ENCODE measurements at regions not wholly inside any gene's neighbourhood (a gene's known extent, or its start where the extent isn't known, plus 50 kb on each side); places are given as distances from the start of the nearest gene placed in this dataset.

- Mint-ChIP-seq H3K4me1 (peaks cover 2% of the 10 kb centered on the region), H3K4me3 (no peak overlapping the region), H3K27me3 (peaks cover 5% of the 10 kb centered on the region), H3K27ac (no peak overlapping the region), H3K9me3 (no peaks in the 10 kb centered on the region), H3K36me3 (no peaks in the 10 kb centered on the region)
- DNase-seq (ENCODE audit: low spot score in 2 of 2) (no peak), ATAC-seq (ENCODE audit: low read depth) (no peak)
Observed at GRCh38 chr2:65511306-65511705, 78.9 kb upstream of the SPRED2 start.

- peaks cover 2% of the 10 kb centered on the region for H3K4me1 Mint-ChIP-seq
- no peak for DNase-seq (ENCODE audit: low spot score in 2 of 2)
- H3K4me3 Mint-ChIP-seq, result no peak overlapping the region
- H3K9me3 Mint-ChIP-seq, result no peaks in the 10 kb centered on the region
- H3K36me3 Mint-ChIP-seq, result no peaks in the 10 kb centered on the region
- no peak for ATAC-seq (ENCODE audit: low read depth)
- peaks cover 4% of the 10 kb centered on the region for H3K27me3 Mint-ChIP-seq
- H3K27ac Mint-ChIP-seq, result no peak overlapping the region
Observed at GRCh38 chr2:65508225-65508624, 75.8 kb upstream of the SPRED2 start.

DNA sequence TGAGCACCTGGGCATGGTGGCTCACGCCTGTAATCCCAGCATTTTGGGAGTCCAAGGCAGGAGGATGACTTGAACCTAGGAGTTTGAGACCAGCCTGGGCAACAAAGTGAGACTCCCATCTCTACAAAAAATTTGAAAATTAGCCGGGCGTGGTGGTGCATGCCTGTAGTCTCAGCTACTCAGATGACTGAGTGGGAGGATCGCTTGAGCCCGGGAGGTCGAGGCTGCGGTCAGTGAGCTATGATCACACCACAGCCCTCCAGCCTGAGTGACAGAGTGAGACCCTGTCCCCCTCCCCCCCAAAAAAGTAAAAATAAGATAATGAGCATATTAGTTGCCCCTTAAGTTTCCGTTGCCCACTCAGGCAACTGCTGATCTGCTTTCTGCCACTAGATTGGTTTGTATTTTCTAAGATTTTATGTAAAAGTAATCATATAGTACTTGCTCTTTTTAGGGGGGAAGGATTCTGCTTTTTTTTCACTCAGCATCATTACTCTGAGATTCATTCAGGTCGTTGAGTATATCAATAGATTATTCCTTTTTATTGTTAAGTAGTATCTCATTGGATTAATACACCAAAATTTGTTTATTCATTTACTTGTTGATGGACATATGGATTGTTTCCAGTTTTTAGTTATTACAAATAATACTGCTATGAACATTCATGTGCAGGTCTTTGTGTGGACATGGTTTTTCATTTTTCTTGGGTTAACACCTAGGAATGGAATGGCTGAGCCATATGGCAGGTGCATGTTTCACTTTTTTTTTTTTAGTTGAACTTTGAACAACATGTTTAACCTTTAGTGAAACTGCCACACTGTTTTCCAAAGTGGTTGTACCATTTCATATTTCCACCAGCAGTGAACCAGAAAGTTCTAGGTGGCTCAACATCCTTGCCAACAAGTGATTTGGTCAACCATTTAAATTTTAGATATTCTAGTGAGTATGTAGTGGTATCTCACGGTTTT lies 75.0 kb upstream of the SPRED2 start:
- ATAC-seq (ENCODE audit: low read depth) (no peak), DNase-seq (ENCODE audit: low spot score in 2 of 2) (no peak)
- H3K4me1 Mint-ChIP-seq, result peaks cover 2% of the 10 kb centered on the region
- peaks cover 4% of the 10 kb centered on the region for H3K27me3 Mint-ChIP-seq
- H3K4me3 Mint-ChIP-seq, result no peak overlapping the region
- no peak overlapping the region for H3K27ac Mint-ChIP-seq
- no peaks in the 10 kb centered on the region for H3K9me3 Mint-ChIP-seq
- no peaks in the 10 kb centered on the region for H3K36me3 Mint-ChIP-seq

DNA sequence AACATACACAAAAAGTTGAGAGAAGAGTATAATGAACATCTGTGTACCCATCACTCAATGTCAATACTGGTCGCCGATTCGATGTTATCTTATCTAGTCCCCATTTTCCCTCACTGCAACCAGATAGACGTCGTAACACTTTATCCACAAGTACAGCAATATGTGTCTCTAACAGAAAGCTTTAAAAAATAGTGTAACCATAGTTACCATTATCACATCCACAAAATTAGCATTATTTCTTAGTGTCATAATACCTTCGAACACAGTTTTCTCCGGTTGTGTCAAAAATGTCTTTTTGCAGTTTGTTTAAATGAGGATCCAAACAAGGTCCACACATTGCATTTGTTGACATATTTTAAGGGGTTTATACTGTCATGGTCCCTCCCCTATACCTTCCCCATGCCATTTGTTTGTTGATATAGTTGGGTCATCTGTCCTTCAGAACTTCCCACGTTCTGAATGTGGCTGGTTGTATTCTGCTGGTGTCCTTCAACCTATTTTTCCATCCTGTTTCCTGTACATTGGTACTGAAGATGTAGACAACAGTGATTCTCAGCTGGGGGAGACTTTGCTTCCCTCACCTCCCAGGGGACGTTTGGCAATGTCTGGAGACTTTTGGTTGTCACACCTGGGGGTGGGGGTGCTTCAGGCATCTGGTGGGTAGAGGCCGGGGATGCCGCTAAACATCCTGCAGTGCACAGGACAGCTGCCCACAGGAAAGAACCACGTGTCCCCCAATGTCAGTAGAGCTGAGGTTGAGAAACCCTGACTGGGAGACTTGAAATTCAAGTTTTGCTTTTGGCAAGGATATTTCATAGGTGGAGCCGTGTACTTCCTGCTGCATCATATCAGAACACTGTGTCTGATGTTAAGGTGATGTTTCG lies 72.7 kb upstream of the SPRED2 start:
- no peak overlapping the region for H3K4me3 Mint-ChIP-seq
- DNase-seq (ENCODE audit: low spot score in 2 of 2), result no peak
- H3K4me1 Mint-ChIP-seq, result peaks cover 4% of the 10 kb centered on the region
- H3K36me3 Mint-ChIP-seq, result no peaks in the 10 kb centered on the region
- peaks cover 2% of the 10 kb centered on the region for H3K27me3 Mint-ChIP-seq
- no peaks in the 10 kb centered on the region for H3K9me3 Mint-ChIP-seq
- no peak for ATAC-seq (ENCODE audit: low read depth)
- H3K27ac Mint-ChIP-seq, result no peak overlapping the region

- Mint-ChIP-seq H3K4me3 (no peak overlapping the region), H3K4me1 (peaks cover 4% of the 10 kb centered on the region), H3K27me3 (peaks cover 2% of the 10 kb centered on the region), H3K27ac (no peak overlapping the region), H3K36me3 (no peaks in the 10 kb centered on the region), H3K9me3 (no peaks in the 10 kb centered on the region)
- ATAC-seq (ENCODE audit: low read depth) (no peak), DNase-seq (ENCODE audit: low spot score in 2 of 2) (no peak)
Observed at GRCh38 chr2:65504201-65504600, 71.8 kb upstream of the SPRED2 start.

DNA sequence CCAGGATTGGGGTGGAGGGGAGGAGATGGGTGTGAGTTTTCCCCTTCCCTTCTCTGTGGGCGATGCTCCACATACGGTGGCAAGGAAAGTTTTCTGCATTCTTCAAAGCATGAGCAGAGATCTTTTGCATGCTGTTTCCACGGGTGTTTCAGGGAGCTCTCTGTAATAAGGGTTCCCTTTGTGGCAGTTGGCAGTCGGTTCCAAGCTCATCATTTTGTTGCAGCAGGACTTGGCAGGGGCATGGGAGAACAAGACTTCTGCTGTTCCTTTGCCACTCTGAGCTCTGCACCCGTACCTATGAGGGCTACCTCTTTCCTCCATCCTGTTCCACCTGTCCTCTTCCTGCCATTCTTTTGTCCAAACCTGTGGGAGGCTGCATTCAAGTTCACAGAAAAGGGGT lies 71.3 kb upstream of the SPRED2 start:
- H3K27me3 Mint-ChIP-seq, result peaks cover 2% of the 10 kb centered on the region
- H3K9me3 Mint-ChIP-seq, result no peaks in the 10 kb centered on the region
- no peak overlapping the region for H3K4me3 Mint-ChIP-seq
- no peak for DNase-seq (ENCODE audit: low spot score in 2 of 2)
- no peaks in the 10 kb centered on the region for H3K36me3 Mint-ChIP-seq
- peaks cover 4% of the 10 kb centered on the region for H3K4me1 Mint-ChIP-seq
- no peak overlapping the region for H3K27ac Mint-ChIP-seq
- no peak for ATAC-seq (ENCODE audit: low read depth)

GRCh38 chr2:65501836-65502235 lies 69.4 kb upstream of the SPRED2 start:
- Mint-ChIP-seq H3K27me3 (peaks cover 10% of the 10 kb centered on the region), H3K27ac (no peak overlapping the region), H3K4me3 (peak overlapping the region; percentile 7), H3K9me3 (no peaks in the 10 kb centered on the region), H3K4me1 (peaks cover 4% of the 10 kb centered on the region), H3K36me3 (no peaks in the 10 kb centered on the region)
- DNase-seq (ENCODE audit: low spot score in 2 of 2), result no peak
- no peak for ATAC-seq (ENCODE audit: low read depth)

DNA sequence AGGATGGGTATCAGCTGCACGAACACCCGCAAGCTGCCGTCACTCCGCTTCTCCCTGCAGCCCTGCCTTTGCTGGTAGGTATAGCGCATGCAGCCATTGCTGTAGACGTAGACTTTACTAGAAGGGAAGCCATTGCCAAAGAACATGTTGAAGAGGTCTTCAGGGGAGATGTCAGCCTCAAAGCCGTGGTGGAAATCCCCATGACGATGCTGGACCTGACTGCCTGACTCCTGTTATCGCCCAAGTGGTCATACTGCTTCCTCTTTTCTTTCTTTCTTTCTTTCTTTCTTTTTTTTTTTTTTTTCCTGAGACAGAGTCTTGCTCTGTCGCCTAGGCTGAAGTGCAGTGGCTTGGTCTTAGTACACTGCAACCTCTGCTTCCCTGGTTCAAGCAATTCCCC lies 68.7 kb upstream of the SPRED2 start:
- ATAC-seq (ENCODE audit: low read depth) (peak; percentile 88), DNase-seq (ENCODE audit: low spot score in 2 of 2) (peak in 1 of 2 donors; percentile 18)
- H3K27me3 Mint-ChIP-seq, result peaks cover 11% of the 10 kb centered on the region
- H3K36me3 Mint-ChIP-seq, result no peaks in the 10 kb centered on the region
- H3K9me3 Mint-ChIP-seq, result no peaks in the 10 kb centered on the region
- H3K4me3 Mint-ChIP-seq, result peak overlapping the region; percentile 25
- H3K27ac Mint-ChIP-seq, result no peak overlapping the region
- peaks cover 4% of the 10 kb centered on the region for H3K4me1 Mint-ChIP-seq

- peak overlapping the region; percentile 24 for H3K4me3 Mint-ChIP-seq
- H3K27me3 Mint-ChIP-seq, result peaks cover 11% of the 10 kb centered on the region
- no peak for DNase-seq (ENCODE audit: low spot score in 2 of 2)
- ATAC-seq (ENCODE audit: low read depth), result peak; percentile 10
- H3K4me1 Mint-ChIP-seq, result peaks cover 4% of the 10 kb centered on the region
- H3K9me3 Mint-ChIP-seq, result no peaks in the 10 kb centered on the region
- H3K36me3 Mint-ChIP-seq, result no peaks in the 10 kb centered on the region
- no peak overlapping the region for H3K27ac Mint-ChIP-seq
Observed at GRCh38 chr2:65500310-65501040, 68.1 kb upstream of the SPRED2 start.

DNA sequence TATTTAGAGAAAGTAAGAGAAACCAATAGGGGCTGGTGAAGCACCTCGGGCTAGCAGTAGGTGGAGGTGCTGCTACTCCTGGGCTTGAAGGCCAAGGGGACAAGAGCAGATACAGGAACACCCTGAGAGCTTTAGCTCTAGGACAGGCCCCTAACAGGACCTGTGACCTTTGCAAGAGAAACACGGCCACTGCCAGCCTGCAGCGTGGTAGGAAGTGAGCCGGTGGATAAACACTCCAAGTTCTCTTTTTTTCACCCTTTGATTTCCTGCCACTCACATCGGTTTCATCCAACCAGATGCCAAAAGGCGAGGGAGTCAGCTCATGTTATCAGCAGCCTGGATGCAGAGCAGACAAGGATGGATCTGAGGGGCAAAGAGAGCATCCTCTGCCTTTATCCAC lies 66.8 kb upstream of the SPRED2 start:
- no peaks in the 10 kb centered on the region for H3K9me3 Mint-ChIP-seq
- no peak overlapping the region for H3K27ac Mint-ChIP-seq
- peaks cover 10% of the 10 kb centered on the region for H3K27me3 Mint-ChIP-seq
- H3K4me1 Mint-ChIP-seq, result peaks cover 4% of the 10 kb centered on the region
- no peak overlapping the region for H3K4me3 Mint-ChIP-seq
- ATAC-seq (ENCODE audit: low read depth) (no peak), DNase-seq (ENCODE audit: low spot score in 2 of 2) (no peak)
- H3K36me3 Mint-ChIP-seq, result no peaks in the 10 kb centered on the region

GRCh38 chr2:65498396-65498795 lies 66.0 kb upstream of the SPRED2 start:
- H3K27me3 Mint-ChIP-seq, result peaks cover 10% of the 10 kb centered on the region
- H3K4me1 Mint-ChIP-seq, result peaks cover 4% of the 10 kb centered on the region
- no peaks in the 10 kb centered on the region for H3K36me3 Mint-ChIP-seq
- ATAC-seq (ENCODE audit: low read depth) (no peak), DNase-seq (ENCODE audit: low spot score in 2 of 2) (no peak)
- H3K9me3 Mint-ChIP-seq, result no peaks in the 10 kb centered on the region
- no peak overlapping the region for H3K4me3 Mint-ChIP-seq
- H3K27ac Mint-ChIP-seq, result no peak overlapping the region

- Mint-ChIP-seq H3K36me3 (no peaks in the 10 kb centered on the region), H3K4me1 (no peaks in the 10 kb centered on the region), H3K4me3 (no peak overlapping the region), H3K27me3 (peaks cover 10% of the 10 kb centered on the region), H3K27ac (no peak overlapping the region), H3K9me3 (no peaks in the 10 kb centered on the region)
- ATAC-seq (ENCODE audit: low read depth), result no peak
- no peak for DNase-seq (ENCODE audit: low spot score in 2 of 2)
Observed at GRCh38 chr2:65495251-65495877, 63.0 kb upstream of the SPRED2 start.

DNA sequence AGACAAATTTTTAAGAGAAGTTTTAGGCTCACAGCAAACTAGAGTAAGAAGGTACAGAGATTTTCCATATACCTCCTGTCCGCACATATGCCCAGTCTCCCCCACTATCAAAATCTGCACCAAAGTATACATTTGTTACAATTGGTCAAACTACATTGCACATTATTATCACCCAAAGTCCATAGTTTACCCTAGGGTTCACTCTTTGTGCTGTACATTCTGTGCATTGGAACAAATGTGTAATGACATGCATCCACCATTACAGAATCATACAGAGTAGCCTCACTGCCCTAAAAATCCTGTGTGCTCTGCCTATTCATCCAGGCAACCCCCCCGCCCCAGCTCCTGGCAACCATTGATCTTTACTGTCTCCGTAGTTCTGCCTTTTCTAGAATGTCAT lies 61.7 kb upstream of the SPRED2 start:
- Mint-ChIP-seq H3K9me3 (no peaks in the 10 kb centered on the region), H3K4me3 (no peak overlapping the region), H3K27me3 (peaks cover 11% of the 10 kb centered on the region), H3K36me3 (no peaks in the 10 kb centered on the region), H3K27ac (no peak overlapping the region), H3K4me1 (no peaks in the 10 kb centered on the region)
- DNase-seq (ENCODE audit: low spot score in 2 of 2) (no peak), ATAC-seq (ENCODE audit: low read depth) (no peak)
